Inferior parietal cortex (tissue), 1 donor: ENCODE measurements at regions not wholly inside any gene's neighbourhood (a gene's known extent, or its start where the extent isn't known, plus 50 kb on each side); places are given as distances from the start of the nearest gene placed in this dataset.

ENCODE experiments used
- DNase-seq: peaks from one replicate; pipeline ENCODE4 v3.0.0-alpha.2; 2016; ENCODE audit errors: extremely low spot score

GRCh38 chr15:52876991-52877663 is 87.0 kb upstream of the ONECUT1 start:
- no peak for DNase-seq

GRCh38 chr15:52872036-52872818 is 82.1 kb upstream of the ONECUT1 start:
- no peak for DNase-seq

GRCh38 chr15:52870015-52870414 is 79.9 kb upstream of the ONECUT1 start:
- peak; percentile 16 for DNase-seq

- DNase-seq, result no peak
Measured at GRCh38 chr15:52866698-52867097, 76.6 kb upstream of the ONECUT1 start.

DNA sequence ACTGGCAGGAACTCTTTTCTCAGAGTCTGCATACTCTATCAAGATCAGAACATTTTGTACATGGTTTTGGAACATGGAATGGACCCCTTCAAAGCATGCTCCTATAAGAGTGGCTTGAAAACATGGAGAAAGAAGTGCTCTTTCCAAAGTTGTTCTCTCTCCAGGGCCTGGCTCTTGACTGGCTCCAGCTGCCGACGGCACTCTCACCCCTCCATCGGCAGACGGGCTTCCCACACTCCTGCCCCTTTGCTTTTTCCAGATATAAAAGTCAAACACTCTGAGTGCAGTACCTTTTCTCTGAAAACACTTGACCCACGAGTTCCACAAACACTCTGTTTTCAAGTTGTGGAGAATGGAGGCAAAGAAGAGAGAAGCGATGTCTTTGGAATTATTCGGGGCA is 72.5 kb upstream of the ONECUT1 start:
- DNase-seq, result no peak

- DNase-seq, result no peak
Measured at GRCh38 chr15:52858782-52859176, 68.6 kb upstream of the ONECUT1 start.

DNA sequence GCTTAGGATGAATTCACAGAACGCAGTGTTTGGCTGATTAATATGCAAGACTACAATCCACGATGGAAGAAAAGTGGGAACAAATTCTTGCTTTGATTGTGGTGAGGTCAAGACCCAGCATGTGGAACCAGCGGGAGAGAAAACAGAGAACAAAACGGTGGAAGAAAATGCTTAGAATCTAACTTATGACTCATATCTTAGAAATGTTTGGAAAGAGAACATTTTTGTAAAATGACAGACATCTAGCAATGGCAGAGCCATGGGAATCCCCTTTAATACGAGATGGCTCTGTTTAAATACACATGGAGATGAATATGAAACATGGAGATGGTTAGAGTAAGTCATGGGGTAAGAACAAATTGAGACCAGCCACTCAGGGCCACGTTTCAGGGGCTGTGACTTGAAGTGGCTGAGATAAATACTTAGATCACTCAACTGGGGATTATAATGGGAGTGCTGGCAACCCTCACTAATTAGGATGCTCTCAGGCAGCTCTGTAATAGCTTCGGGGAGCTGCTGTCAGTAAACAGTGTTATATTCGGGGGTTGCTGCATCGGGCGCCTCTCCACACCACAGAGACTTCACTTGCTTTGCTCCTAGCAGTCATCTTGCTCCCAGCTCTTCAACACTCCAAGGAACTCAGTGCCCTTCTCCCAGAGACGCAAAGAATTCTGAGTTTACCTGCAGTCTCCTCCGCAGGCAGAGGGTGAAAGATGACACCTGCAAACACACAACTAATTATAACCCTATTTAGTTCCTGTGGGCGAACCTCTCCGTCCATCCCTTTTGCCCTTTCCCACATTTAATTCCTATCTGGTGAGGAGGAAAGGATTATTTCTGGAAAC is 68.0 kb upstream of the ONECUT1 start:
- DNase-seq, result no peak

GRCh38 chr15:52857471-52857870 is 67.3 kb upstream of the ONECUT1 start:
- DNase-seq, result no peak

DNA sequence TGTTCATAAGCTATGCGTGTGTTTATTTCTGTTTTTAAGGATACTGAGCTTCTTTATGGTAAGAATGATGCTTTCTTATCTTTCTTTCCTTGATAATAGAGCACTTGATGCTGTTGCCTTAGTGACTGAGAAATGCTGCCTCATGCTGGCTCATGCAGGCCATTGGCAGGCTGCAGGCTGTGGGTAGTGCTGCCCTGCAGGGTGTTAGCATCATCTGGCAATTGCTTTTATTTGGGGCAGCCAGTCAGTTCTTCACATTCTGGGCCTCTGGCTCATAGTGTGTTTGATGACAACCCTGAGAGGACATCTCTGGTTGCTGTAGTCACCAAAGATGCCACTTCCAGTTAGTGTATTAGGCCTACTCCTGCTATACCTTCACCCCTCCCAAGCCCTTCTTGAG is 66.2 kb upstream of the ONECUT1 start:
- DNase-seq, result no peak

DNA sequence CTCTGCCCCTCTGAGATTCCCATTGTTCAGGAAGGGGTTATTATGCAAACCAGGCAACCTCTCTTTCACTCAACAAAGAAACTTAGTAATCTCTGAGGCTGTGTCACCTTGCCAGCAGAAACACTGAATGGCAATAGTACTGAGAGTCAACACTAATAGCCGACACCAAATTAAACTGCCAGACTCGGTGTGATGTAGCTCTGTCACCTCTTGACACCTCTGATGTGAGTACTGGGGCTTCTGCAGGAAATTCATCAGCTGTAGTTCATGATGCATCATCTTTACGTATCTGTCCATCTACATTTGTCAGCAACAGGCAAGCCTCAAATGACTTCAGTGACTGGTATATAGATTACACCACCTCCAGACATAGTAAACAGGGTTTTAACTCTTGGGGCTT is 65.0 kb upstream of the ONECUT1 start:
- DNase-seq, result no peak

- DNase-seq, result no peak
Measured at GRCh38 chr15:52844823-52845222, 54.7 kb upstream of the ONECUT1 start.
